Right hindlimb (tissue), 1 donor: ENCODE measurements at regions not wholly inside any gene's neighbourhood (a gene's known extent, or its start where the extent isn't known, plus 50 kb on each side); places are given as distances from the start of the nearest gene placed in this dataset.

Experiments used
- DNase-seq: peaks from one replicate; pipeline ENCODE4 v3.0.0-alpha.2; 2018

- DNase-seq, result no peak
These were observed 56.4 kb upstream of the ROBO1 start for GRCh38 chr3:79824166-79824565.

GRCh38 chr3:79822076-79822475 is 54.3 kb upstream of the ROBO1 start:
- DNase-seq, result no peak

GRCh38 chr3:79820089-79820488 is 52.3 kb upstream of the ROBO1 start:
- no peak for DNase-seq

GRCh38 chr3:79818015-79818414 is 50.2 kb upstream of the ROBO1 start:
- DNase-seq, result no peak
